NCI-H1436 (cell line): ENCODE measurements at regions not wholly inside any gene's neighbourhood (a gene's known extent, or its start where the extent isn't known, plus 50 kb on each side); places are given as distances from the start of the nearest gene placed in this dataset.

Experiments
- DNase-seq: peaks from one replicate; lab custom pipeline; 2025; lab: John Stamatoyannopoulos, UW

GRCh38 chr7:115269486-115269885 lies 347.6 kb downstream of the MDFIC start:
- DNase-seq = no peak

- peak; percentile 17 for DNase-seq
Observed at GRCh38 chr7:115267503-115267902, 345.6 kb downstream of the MDFIC start.

GRCh38 chr7:115260381-115260780 lies 338.5 kb downstream of the MDFIC start:
- no peak for DNase-seq

DNA sequence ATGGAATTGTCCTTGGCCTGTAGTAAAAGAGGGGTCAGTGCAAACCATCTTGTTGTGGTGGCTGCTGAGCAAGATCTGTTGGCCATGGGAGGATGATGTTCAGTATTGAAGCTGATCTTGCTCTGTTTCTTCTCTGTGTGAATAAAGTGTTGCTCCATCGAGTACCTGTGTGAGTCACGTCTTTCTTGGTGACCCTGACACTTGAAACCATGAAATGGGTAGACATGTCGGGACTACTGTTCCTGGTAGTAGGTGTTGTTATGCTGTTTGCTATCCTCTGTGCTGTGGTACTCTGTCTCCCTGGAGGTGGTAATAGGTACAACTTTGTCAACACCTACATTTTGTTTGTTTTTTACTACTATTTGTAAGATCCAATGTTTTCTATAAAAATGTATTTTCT lies 330.6 kb downstream of the MDFIC start:
- DNase-seq = no peak

GRCh38 chr7:115249080-115249479 lies 327.2 kb downstream of the MDFIC start:
- no peak for DNase-seq

- no peak for DNase-seq
Observed at GRCh38 chr7:115241151-115241550, 319.3 kb downstream of the MDFIC start.

- DNase-seq = no peak
Observed at GRCh38 chr7:115240242-115240641, 318.3 kb downstream of the MDFIC start.

DNA sequence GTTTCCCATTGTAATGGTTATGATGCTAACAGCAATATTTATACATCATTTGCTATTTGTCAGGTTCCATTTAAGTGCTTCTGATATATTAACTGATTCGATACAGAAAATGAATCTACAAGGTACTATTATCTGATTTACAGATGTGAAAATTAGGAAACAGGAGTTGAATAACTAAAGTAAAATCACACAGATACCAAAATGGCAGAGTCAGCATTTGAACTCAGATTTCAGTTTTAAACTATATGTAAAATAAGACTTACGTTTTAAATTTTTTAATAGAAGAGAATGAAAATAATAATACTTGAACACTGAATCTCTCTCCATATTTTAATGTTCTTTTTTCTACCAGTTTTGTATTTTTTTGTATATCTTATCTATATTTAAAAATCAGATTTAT lies 313.2 kb downstream of the MDFIC start:
- DNase-seq = no peak

DNA sequence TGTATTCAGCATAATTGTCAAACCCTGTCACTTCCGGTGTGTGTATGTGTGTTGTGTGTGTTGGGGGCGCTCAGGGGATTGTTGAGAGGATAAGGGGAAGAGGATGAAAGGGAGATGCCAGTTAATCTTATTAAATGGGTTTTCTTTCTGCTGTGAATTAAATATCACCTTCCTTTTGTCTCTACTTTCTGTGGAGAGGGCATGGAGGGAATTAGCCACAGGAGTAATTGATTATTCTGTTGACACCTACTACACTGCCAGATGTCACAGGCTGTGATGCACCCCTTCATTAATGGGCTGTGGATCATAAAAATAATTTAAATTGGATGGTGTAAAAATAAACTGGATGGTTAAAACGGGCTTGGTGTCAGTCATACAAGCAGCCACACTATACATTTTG lies 311.9 kb downstream of the MDFIC start:
- DNase-seq = no peak

DNA sequence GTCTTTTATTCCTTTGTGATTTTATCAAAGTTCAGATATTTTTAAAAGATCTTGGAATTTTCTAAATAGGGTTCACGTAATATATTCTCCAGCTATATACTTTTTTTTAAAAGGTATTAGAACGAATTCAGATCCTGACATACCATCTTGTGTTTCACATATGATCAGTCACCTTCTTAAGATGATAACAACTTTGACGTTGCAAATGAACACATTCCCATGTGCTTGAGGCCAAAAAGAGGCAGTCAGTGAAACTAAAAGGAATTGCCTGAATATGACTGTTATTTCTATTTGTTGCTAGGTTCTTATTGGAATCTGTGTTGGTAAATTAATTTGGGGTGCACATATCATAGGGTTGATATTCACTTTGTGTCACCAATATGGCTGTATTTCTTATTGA lies 310.1 kb downstream of the MDFIC start:
- DNase-seq = no peak

GRCh38 chr7:115230882-115231571 lies 309.1 kb downstream of the MDFIC start:
- DNase-seq = peak; percentile 42

DNA sequence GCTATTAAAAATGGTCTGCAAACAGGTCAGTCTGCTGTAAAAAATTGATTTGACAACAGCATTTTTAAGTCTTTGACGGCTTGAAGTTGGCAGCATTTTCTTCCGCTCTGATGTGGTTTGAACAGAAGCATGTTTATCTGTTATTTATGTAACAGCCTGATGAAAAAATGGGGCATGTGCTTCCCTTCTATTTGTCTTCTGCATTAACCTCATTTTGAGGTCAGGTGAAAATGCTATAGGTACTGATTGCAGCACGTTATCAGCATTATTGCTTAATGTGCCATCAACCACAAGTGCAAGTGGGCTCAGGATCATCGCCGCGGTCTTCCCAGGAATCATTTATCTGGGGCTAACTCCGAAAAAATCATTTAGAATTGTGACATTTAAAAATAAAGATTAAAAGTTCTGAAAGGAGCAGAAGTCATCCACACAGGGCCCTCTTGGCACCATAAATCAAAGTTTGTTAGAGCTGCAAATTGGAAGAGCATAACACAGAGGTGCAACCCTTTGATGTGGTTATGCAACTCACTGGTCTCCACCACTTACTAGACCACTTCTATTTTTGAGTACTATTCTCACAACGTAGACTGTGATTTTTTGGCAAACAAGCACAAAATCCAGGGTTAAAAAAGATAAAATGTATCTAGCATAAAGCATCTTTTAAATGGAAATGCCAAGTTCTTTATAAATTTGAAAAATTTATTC lies 307.7 kb downstream of the MDFIC start:
- DNase-seq = no peak

DNA sequence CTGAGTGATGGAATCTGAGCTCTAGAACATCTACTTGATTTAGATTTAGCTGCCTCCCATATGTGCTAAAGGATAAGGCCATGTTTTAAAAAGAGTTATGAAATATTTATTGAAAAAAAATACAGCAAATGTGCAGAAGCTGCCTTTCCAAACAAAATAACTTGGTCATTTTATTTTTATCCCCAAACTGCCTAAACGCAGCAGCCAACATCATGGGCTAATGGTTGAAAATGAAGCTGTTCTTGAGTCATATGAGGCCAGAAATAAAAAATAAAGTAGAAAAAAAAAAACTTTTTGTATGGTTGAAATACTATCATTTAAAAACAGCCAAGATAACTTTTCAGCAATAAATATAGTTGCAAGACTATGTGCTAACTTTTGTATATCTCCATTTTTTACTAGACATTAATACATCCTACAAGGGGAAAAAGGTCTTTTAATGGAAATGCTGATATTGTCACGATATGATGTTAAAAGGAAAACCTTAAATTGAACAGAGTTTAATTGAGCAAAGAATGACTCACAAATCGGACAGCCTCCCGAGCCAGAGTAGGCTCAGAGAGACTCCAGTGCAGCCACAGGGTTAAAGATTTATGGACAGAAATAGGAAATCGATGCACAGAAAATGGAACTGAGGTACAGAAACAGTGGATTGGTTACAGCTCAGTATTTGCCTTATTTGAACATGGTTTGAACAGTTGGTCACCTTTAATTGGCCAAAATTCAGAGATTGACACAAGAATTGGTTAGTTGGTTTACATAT lies 305.8 kb downstream of the MDFIC start:
- DNase-seq = no peak

GRCh38 chr7:115226410-115226809 lies 304.5 kb downstream of the MDFIC start:
- no peak for DNase-seq

- no peak for DNase-seq
Observed at GRCh38 chr7:115224922-115225321, 303.0 kb downstream of the MDFIC start.

GRCh38 chr7:115223959-115224358 lies 302.1 kb downstream of the MDFIC start:
- no peak for DNase-seq

DNA sequence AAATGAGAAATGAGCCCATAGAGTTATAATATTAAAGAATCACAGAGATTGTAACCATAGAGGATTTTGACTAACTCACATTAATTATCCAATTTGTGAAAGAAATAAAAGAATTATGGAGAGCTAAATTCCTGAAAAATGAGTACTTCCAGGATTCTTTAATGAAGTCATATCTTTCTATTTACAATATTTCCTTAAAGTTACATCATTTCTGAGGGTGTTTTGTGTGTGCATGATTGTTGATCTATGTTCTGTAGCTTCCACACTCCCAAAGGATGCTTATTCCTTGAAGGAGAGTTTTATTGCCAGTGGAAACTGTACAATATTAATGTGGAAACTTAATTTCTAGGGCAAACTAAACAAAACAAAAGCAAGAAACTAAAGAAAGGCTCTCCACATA lies 299.6 kb downstream of the MDFIC start:
- no peak for DNase-seq

- DNase-seq = no peak
Observed at GRCh38 chr7:115218076-115218475, 296.2 kb downstream of the MDFIC start.

DNA sequence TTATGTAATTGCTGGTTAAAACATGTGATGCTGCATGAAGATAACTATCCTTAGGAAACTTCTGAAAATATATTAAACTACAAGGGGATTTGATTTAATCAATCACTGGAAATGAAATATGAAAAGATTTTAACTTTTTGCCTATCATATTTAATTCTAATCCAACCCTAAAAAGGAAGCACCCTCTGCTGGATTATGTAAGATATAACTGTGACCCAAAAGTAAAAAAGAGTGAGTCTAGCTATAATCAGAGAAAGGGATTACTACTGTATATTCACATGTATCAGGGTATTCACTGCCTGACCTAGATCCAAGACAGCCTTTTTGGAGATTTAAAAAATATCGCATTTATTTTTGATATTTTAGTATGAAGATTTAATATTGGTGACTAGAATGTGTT lies 295.5 kb downstream of the MDFIC start:
- no peak for DNase-seq

- no peak for DNase-seq
Observed at GRCh38 chr7:115216652-115217051, 294.8 kb downstream of the MDFIC start.

DNA sequence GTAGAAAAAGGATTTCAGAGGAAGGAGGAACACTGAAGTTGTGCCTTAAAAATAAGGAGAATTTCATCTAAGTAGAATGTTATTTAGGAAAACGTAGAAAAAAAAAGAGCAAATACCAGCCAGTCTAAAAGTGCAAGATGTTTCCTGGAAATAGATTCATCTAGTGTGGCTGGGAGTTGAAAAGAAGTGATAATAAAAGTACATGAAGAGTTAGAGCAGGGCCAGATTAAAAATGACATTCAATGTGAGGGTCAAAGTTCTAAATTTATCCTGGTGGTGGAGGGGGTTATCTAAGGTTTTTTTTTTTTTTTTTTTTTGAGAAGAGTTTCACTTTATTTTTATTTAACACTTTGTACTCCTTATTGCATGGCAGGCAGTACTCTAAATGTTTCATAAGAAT lies 289.3 kb downstream of the MDFIC start:
- no peak for DNase-seq

DNA sequence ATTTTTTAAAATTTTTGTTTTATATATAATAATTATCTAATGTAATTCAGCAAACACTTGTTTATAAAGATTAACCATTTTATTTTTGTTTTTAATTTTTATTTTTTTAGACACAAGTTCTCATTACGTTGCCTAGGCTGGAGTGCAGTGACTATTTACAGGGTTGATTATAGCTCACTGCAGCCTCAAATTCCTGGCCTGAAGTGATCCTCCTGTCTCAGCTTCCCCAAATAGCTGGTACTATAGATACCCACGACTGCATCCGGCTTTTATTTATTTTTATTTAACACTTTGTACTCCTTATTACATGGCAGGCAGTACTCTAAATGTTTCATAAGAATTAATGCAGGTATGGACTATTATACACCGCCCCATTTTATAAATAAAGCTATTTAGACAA lies 288.7 kb downstream of the MDFIC start:
- DNase-seq = no peak
